Endothelial cell of umbilical vein (primary cell): ENCODE measurements at regions not wholly inside any gene's neighbourhood (a gene's known extent, or its start where the extent isn't known, plus 50 kb on each side); places are given as distances from the start of the nearest gene placed in this dataset.

ENCODE experiments used
- BruUV-seq: library from RNA; stranded (reverse); fragments of 400-500 nt; replicated peaks from 2 replicates; lab custom pipeline; 2021; lab: Mats Ljungman, UMichigan
- CTCF ChIA-PET: fragments of 300-600, 350-600 bp; sonication (Branson Sonifier 250); formaldehyde crosslinking; loops from one replicate; lab custom pipeline; 2021; ENCODE audit warnings: antibody characterized with exemption, inconsistent platforms; lab: Charles Lee
- POLR2A ChIA-PET: fragments of 300-600, 350-600 bp; sonication (Branson Sonifier 250); formaldehyde crosslinking; loops from one replicate; lab custom pipeline; 2021; ENCODE audit warnings: antibody characterized with exemption, inconsistent platforms; lab: Charles Lee
- DNase-seq: peaks from one replicate; pipeline ENCODE4 v3.0.0-alpha.2; 2011; ENCODE audit warnings: low read depth, low spot score
- FAIRE-seq: peaks from 2 replicates; lab custom pipeline; 2011; peaks lifted over from hg19 to GRCh38; lab: Jason Lieb, UNC
- H2AFZ ChIP-seq: 2 replicates; pipeline ENCODE4 v1.6.0; 2012; ENCODE audit warnings: low read depth, low read length, control low read depth, inconsistent platforms
- H3K27ac ChIP-seq: 2 replicates; pipeline ENCODE4 v1.5.1; 2011; ENCODE audit warnings: low read depth, mild to moderate bottlenecking, control low read depth, low read length, moderate library complexity; ENCODE audit not compliant: insufficient read depth
- H3K27me3 ChIP-seq, 2 experiments: 2 replicates each; pipeline versions ENCODE4 v1.6.0 to v1.6.1; 2011; ENCODE audit warnings: low read length in 2 of 2, mixed read lengths in 1 of 2; ENCODE audit not compliant: control insufficient read depth in 2 of 2, insufficient read depth in 2 of 2
- H3K36me3 ChIP-seq, 2 experiments: 2 replicates in 1 of 2; 3 replicates in 1 of 2; pipeline ENCODE4 v1.5.1; 2011; ENCODE audit warnings: low read length in 2 of 2, mild to moderate bottlenecking in 1 of 2, moderate library complexity in 1 of 2; ENCODE audit not compliant: control insufficient read depth in 2 of 2, insufficient read depth in 2 of 2; ENCODE audit errors: extremely low read depth in 1 of 2
- H3K4me1 ChIP-seq: 3 replicates; pipeline ENCODE4 v1.5.1; 2011; ENCODE audit warnings: mild to moderate bottlenecking, low read length; ENCODE audit not compliant: control insufficient read depth, insufficient read depth; ENCODE audit errors: extremely low read depth
- H3K4me2 ChIP-seq: 2 replicates; pipeline ENCODE4 v1.6.1; 2011; ENCODE audit warnings: low read length, control low read depth, mixed read lengths; ENCODE audit not compliant: insufficient read depth
- H3K4me3 ChIP-seq, 3 experiments: fragments of 200-600 bp in 1 of 3; sonication (generic), shearing (Covaris generic) in 1 of 3; replicated peaks in 1 of 3; 2 replicates each; pipeline ENCODE4 v1.5.1; 2011 to 2016; ENCODE audit warnings: control low read depth in 3 of 3, low read length in 3 of 3, mild to moderate bottlenecking in 2 of 3, inconsistent platforms in 1 of 3, low read depth in 1 of 3, moderate library complexity in 1 of 3; ENCODE audit not compliant: insufficient read depth in 1 of 3
- H3K79me2 ChIP-seq: 2 replicates; pipeline ENCODE4 v1.6.0; 2012; ENCODE audit warnings: low read length, inconsistent platforms; ENCODE audit not compliant: control insufficient read depth, insufficient read depth
- H3K9ac ChIP-seq: replicated peaks from 2 replicates; pipeline ENCODE3; 2011; ENCODE audit warnings: low read length, control low read depth; ENCODE audit not compliant: insufficient read depth; ENCODE audit errors: extremely low read depth
- H3K9me1 ChIP-seq: replicated peaks from 3 replicates; pipeline ENCODE4 v1.6.0; 2011; ENCODE audit warnings: mild to moderate bottlenecking, low read length; ENCODE audit not compliant: control insufficient read depth, insufficient read depth; ENCODE audit errors: extremely low read depth
- H3K9me3 ChIP-seq: replicated peaks from 2 replicates; pipeline ENCODE4 v1.5.1; 2012; ENCODE audit warnings: low read length, inconsistent platforms; ENCODE audit not compliant: control insufficient read depth, insufficient read depth
- H4K20me1 ChIP-seq: replicated peaks from 2 replicates; pipeline ENCODE3; 2011; ENCODE audit warnings: mild to moderate bottlenecking, low read length; ENCODE audit not compliant: control insufficient read depth, insufficient read depth; ENCODE audit errors: extremely low read depth
- CTCF ChIP-seq, 2 donors: IDR thresholded peaks; 1 replicate in 1 of 2; 2 replicates in 1 of 2; pipeline ENCODE4 v1.5.1; 2011; ENCODE audit warnings: low read length in 2 of 2, mild to moderate bottlenecking in 2 of 2, moderate library complexity in 2 of 2, control low read depth in 1 of 2, inconsistent platforms in 1 of 2, low read depth in 1 of 2; ENCODE audit not compliant: insufficient read depth in 1 of 2; ENCODE audit errors: extremely low read depth in 1 of 2
- EZH2 ChIP-seq: IDR thresholded peaks from 2 replicates; pipeline ENCODE4 v1.6.1; 2012; ENCODE audit warnings: borderline replicate concordance, low read depth, mild to moderate bottlenecking, moderate library complexity, low read length, inconsistent platforms; ENCODE audit not compliant: severe bottlenecking
- FOS ChIP-seq: IDR thresholded peaks from 2 replicates; pipeline ENCODE4 v1.6.1; 2011; ENCODE audit warnings: mild to moderate bottlenecking, low read length, moderate library complexity, borderline replicate concordance; ENCODE audit not compliant: insufficient read depth
- GATA2 ChIP-seq: IDR thresholded peaks from 2 replicates; pipeline ENCODE4 v1.7.0; 2011; ENCODE audit warnings: low read depth, mild to moderate bottlenecking, moderate library complexity, mixed read lengths, low read length; ENCODE audit not compliant: insufficient read length, insufficient read depth
- JUN ChIP-seq: IDR thresholded peaks from 2 replicates; pipeline ENCODE4 v1.6.1; 2011; ENCODE audit warnings: borderline replicate concordance, low read depth; ENCODE audit not compliant: insufficient read length, insufficient read depth
- MYC ChIP-seq: IDR thresholded peaks from one replicate; pipeline ENCODE4 v1.6.1; 2011; ENCODE audit warnings: mild to moderate bottlenecking, low read depth, low read length
- POLR2A ChIP-seq: IDR thresholded peaks from 2 replicates; pipeline ENCODE4 v1.6.1; 2012; ENCODE audit warnings: low read depth, mild to moderate bottlenecking, control low read depth, low read length
- POLR2AphosphoS5 ChIP-seq: IDR thresholded peaks from 2 replicates; pipeline ENCODE4 v1.6.1; 2012; ENCODE audit warnings: low read depth, mild to moderate bottlenecking, control low read depth, low read length, moderate library complexity; ENCODE audit not compliant: insufficient read depth
- dilution Hi-C: fragments of 300-500 bp; cut with MboI; formaldehyde crosslinking; loops from one replicate; pipeline ENCODE4 v1.15.0; 2019; ENCODE audit warnings: low sequenced_read_pairs; ENCODE audit not compliant: extremely low pct_ligation_motif_present
- intact Hi-C: fragments of 100-400 bp; cut with micrococcal nuclease; formaldehyde crosslinking; loops from one replicate; pipeline ENCODE4 v1.10.0; 2022
- TF ChIP-seq, protein P1 (sequence below): IDR thresholded peaks from 2 replicates; pipeline ENCODE4 v1.6.1; 2011; ENCODE audit not compliant: insufficient read depth, insufficient read length

- CTCF ChIA-PET, result no interaction called here
- H2AFZ ChIP-seq, result no peak overlapping the region
- dilution Hi-C loops (no loop called here), intact Hi-C loops (no loop called here)
- no peaks in the 10 kb centered on the region for H3K4me1 ChIP-seq
- no peak overlapping the region for H3K4me3 ChIP-seq
- no TSS peak for BruUV-seq
- H4K20me1 ChIP-seq, result no peaks in the 10 kb centered on the region
- TF ChIP-seq POLR2A (no peak), EZH2 (no peak), MYC (no peak), CTCF (IDR thresholded peaks at IDR 0.05; ENCODE audit: extremely low read depth in 1 of 2, insufficient read depth in 1 of 2, low read depth in 1 of 2, low read length in 2 of 2) (no peak), GATA2 (no peak), POLR2AphosphoS5 (no peak), FOS (no peak), JUN (no peak)
- TF ChIP-seq, protein P1, sequence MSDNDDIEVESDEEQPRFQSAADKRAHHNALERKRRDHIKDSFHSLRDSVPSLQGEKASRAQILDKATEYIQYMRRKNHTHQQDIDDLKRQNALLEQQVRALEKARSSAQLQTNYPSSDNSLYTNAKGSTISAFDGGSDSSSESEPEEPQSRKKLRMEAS, result no peak
- H3K9me1 ChIP-seq, result no peaks in the 10 kb centered on the region
- no peaks in the 10 kb centered on the region for H3K36me3 ChIP-seq
- peaks cover 3% of the 10 kb centered on the region for H3K9me3 ChIP-seq
- H3K9ac ChIP-seq, result no peak overlapping the region
- H3K79me2 ChIP-seq, result no peaks in the 10 kb centered on the region
- FAIRE-seq (no peak), DNase-seq (no peak)
- no peak overlapping the region for H3K27ac ChIP-seq
- H3K27me3 ChIP-seq, result no peaks in the 10 kb centered on the region
- POLR2A ChIA-PET, result no interaction called here
- H3K4me2 ChIP-seq, result no peak overlapping the region
Observed at GRCh38 chr2:153140498-153140897, 338.1 kb downstream of the RPRM start.
